ENCODE measurements at regions not wholly inside any gene's neighbourhood (a gene's known extent, or its start where the extent isn't known, plus 50 kb on each side); places are given as distances from the start of the nearest gene placed in this dataset.
"Not testable (repeated sequence)": the region's sequence is repeated elsewhere in the genome, so short reads cannot be mapped to it uniquely, and the experiment has no call there.

DNA sequence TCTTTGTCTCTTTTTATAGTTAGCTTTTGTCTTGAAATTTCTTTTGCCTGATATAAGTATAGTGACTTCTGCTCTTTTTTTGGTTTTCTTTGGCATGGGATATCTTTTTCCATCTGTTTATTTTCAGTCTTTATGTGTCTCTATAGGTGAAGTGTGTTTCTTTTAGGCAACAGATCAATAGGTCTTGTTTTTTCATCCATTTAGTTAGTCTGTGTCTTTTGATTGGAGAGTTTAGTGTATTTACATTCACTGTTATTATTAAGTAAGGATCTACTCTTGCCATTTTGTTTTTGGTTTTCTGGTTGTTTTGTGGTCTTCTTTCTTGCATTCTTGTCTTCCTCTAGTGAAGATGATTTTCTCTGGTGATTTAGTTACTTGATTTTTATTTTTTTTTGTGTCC lies 190.2 kb downstream of the CCDC74A start:
- not testable (repeated sequence) for TF ChIP-seq CTCF (IDR thresholded peaks at IDR 0.05); SIN3A (IDR thresholded peaks at IDR 0.05; ENCODE audit: borderline replicate concordance, insufficient read depth, low read depth, low read length); REST (IDR thresholded peaks at IDR 0.05; ENCODE audit: insufficient read depth in 1 of 2, low read depth in 2 of 2, low read length in 1 of 2)

All from Panc1 (cell line).